Islet of Langerhans (tissue), 1 donor: ENCODE measurements at regions not wholly inside any gene's neighbourhood (a gene's known extent, or its start where the extent isn't known, plus 50 kb on each side); places are given as distances from the start of the nearest gene placed in this dataset.
"Not testable (repeated sequence)": the region's sequence is repeated elsewhere in the genome, so short reads cannot be mapped to it uniquely, and the experiment has no call there.

ENCODE experiments used
- FAIRE-seq: peaks from one replicate; lab custom pipeline; 2011; peaks lifted over from hg19 to GRCh38; lab: Jason Lieb, UNC

GRCh38 chr18:51461956-51462355 lies 264.5 kb upstream of the MEX3C start:
- no peak for FAIRE-seq

GRCh38 chr18:51463483-51464136 lies 266.1 kb upstream of the MEX3C start:
- FAIRE-seq: no peak

GRCh38 chr18:51478908-51479307 lies 281.4 kb upstream of the MEX3C start:
- FAIRE-seq: no peak

- FAIRE-seq: no peak
These were observed 282.3 kb upstream of the MEX3C start for GRCh38 chr18:51479736-51480135.

GRCh38 chr18:51480407-51481261 lies 283.2 kb upstream of the MEX3C start:
- FAIRE-seq: no peak

- FAIRE-seq: no peak
These were observed 289.4 kb upstream of the MEX3C start for GRCh38 chr18:51486735-51487366.

GRCh38 chr18:51490417-51490816 lies 292.9 kb upstream of the MEX3C start:
- FAIRE-seq: no peak

GRCh38 chr18:51490860-51491259 lies 293.4 kb upstream of the MEX3C start:
- FAIRE-seq: no peak

GRCh38 chr18:51491678-51492372 lies 294.3 kb upstream of the MEX3C start:
- no peak for FAIRE-seq

GRCh38 chr18:51498085-51498855 lies 300.8 kb upstream of the MEX3C start:
- FAIRE-seq: no peak

GRCh38 chr18:51503351-51503750 lies 305.9 kb upstream of the MEX3C start:
- no peak for FAIRE-seq

- FAIRE-seq: no peak
These were observed 309.3 kb upstream of the MEX3C start for GRCh38 chr18:51506811-51507210.

GRCh38 chr18:51508410-51508809 lies 310.9 kb upstream of the MEX3C start:
- not testable (repeated sequence) for FAIRE-seq

- no peak for FAIRE-seq
These were observed 312.5 kb upstream of the MEX3C start for GRCh38 chr18:51510020-51510419.

- FAIRE-seq: no peak
These were observed 316.0 kb upstream of the MEX3C start for GRCh38 chr18:51513517-51513916.

GRCh38 chr18:51514128-51514527 lies 316.6 kb upstream of the MEX3C start:
- no peak for FAIRE-seq

GRCh38 chr18:51516478-51517038 lies 319.1 kb upstream of the MEX3C start:
- FAIRE-seq: no peak

GRCh38 chr18:51519571-51519970 lies 322.1 kb upstream of the MEX3C start:
- no peak for FAIRE-seq

- no peak for FAIRE-seq
These were observed 323.2 kb upstream of the MEX3C start for GRCh38 chr18:51520676-51521180.

- FAIRE-seq: no peak
These were observed 324.9 kb upstream of the MEX3C start for GRCh38 chr18:51522338-51522737.

- FAIRE-seq: no peak
These were observed 325.3 kb upstream of the MEX3C start for GRCh38 chr18:51522821-51523220.
